ENCODE measurements at regions not wholly inside any gene's neighbourhood (a gene's known extent, or its start where the extent isn't known, plus 50 kb on each side); places are given as distances from the start of the nearest gene placed in this dataset.

DNA sequence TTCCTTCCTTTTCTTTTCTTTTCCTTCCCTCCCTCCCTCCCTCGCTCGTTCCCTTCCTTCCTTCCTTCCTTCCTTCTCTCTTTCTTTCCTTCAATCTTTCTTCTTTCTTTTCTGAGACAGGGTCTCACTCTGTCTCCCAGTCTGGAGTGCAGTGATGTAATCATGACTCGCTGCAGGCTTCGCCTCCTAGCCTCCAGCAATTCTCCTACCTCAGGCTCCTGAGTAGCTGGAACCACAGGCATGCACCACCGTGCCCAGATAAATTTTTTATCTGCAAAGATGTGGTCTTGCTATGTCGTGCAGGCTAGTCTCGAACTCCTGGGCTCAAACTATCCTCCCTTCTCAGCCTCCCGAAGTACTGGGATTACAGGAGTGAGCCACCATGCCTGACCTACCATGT, 81.4 kb downstream of the SPATA31C2 start:
- Histone ChIP-seq H3K4me1 (ENCODE audit: control insufficient read depth, insufficient read depth, low read length) (no peaks in the 10 kb centered on the region), H3K27me3 (replicated peaks; ENCODE audit: control insufficient read depth, insufficient read depth, low read length) (no peaks in the 10 kb centered on the region), H3K36me3 (ENCODE audit: control insufficient read depth, insufficient read depth, low read length, severe bottlenecking) (no peaks in the 10 kb centered on the region), H3K9me3 (ENCODE audit: control insufficient read depth, low read length) (no peaks in the 10 kb centered on the region), H3K4me3 (ENCODE audit: low read length) (no peak overlapping the region), H3K9ac (ENCODE audit: low read length) (no peak overlapping the region)
- DNase-seq (ENCODE audit: low read depth) = peak; percentile 17

DNA sequence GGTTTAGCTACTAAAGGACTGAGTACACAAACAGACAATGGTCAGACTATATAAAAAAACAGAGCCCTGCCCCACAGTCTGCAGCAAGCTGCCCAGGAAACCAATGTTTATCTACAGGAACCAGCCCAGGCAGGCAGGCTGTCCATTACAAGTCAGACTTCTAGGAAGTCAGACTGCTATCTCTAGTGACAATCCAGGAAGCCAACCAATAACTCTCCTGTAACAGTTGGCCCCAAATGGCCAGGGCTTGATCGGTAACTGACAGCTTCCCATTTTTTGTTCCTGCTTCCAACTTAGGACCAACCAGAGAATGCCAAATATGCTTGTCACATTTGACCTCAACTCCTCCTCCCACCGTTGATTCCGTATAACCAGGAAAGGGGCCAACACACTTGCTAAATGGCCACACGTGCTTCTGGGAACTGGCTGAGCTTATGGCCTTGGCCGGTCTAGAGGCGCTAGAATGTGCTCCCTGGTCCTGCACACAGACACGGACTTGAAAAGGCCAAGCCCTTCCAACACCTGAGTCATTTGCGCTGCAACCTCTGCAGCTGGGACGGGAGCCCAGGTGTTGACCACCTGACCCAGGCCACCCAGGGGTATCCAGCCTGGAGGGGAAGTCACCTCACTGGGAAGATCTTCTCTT, 79.6 kb upstream of the CDK20 start:
- H3K4me3 ChIP-seq (ENCODE audit: low read length) = no peak overlapping the region
- peaks cover 5% of the 10 kb centered on the region for H3K4me1 ChIP-seq (ENCODE audit: control insufficient read depth, insufficient read depth, low read length)
- no peaks in the 10 kb centered on the region for H3K27me3 ChIP-seq (replicated peaks; ENCODE audit: control insufficient read depth, insufficient read depth, low read length)
- H3K36me3 ChIP-seq (ENCODE audit: control insufficient read depth, insufficient read depth, low read length, severe bottlenecking) = no peaks in the 10 kb centered on the region
- H3K9me3 ChIP-seq (ENCODE audit: control insufficient read depth, low read length) = no peaks in the 10 kb centered on the region
- H3K9ac ChIP-seq (ENCODE audit: low read length) = no peak overlapping the region
- no peak for DNase-seq (ENCODE audit: low read depth)

- DNase-seq (ENCODE audit: low read depth) = no peak
- no peaks in the 10 kb centered on the region for H3K27me3 ChIP-seq (replicated peaks; ENCODE audit: control insufficient read depth, insufficient read depth, low read length)
- no peaks in the 10 kb centered on the region for H3K36me3 ChIP-seq (ENCODE audit: control insufficient read depth, insufficient read depth, low read length, severe bottlenecking)
- H3K4me1 ChIP-seq (ENCODE audit: control insufficient read depth, insufficient read depth, low read length) = peaks cover 5% of the 10 kb centered on the region
- no peak overlapping the region for H3K4me3 ChIP-seq (ENCODE audit: low read length)
- no peak overlapping the region for H3K9ac ChIP-seq (ENCODE audit: low read length)
- no peaks in the 10 kb centered on the region for H3K9me3 ChIP-seq (ENCODE audit: control insufficient read depth, low read length)
Observed at GRCh38 chr9:88052321-88052965, 78.1 kb upstream of the CDK20 start.

GRCh38 chr9:88051138-88051537, 76.8 kb upstream of the CDK20 start:
- Histone ChIP-seq H3K4me3 (ENCODE audit: low read length) (no peak overlapping the region), H3K9ac (ENCODE audit: low read length) (no peak overlapping the region), H3K9me3 (ENCODE audit: control insufficient read depth, low read length) (no peaks in the 10 kb centered on the region), H3K27me3 (replicated peaks; ENCODE audit: control insufficient read depth, insufficient read depth, low read length) (no peaks in the 10 kb centered on the region), H3K36me3 (ENCODE audit: control insufficient read depth, insufficient read depth, low read length, severe bottlenecking) (no peaks in the 10 kb centered on the region), H3K4me1 (ENCODE audit: control insufficient read depth, insufficient read depth, low read length) (peaks cover 5% of the 10 kb centered on the region)
- DNase-seq (ENCODE audit: low read depth) = no peak

DNA sequence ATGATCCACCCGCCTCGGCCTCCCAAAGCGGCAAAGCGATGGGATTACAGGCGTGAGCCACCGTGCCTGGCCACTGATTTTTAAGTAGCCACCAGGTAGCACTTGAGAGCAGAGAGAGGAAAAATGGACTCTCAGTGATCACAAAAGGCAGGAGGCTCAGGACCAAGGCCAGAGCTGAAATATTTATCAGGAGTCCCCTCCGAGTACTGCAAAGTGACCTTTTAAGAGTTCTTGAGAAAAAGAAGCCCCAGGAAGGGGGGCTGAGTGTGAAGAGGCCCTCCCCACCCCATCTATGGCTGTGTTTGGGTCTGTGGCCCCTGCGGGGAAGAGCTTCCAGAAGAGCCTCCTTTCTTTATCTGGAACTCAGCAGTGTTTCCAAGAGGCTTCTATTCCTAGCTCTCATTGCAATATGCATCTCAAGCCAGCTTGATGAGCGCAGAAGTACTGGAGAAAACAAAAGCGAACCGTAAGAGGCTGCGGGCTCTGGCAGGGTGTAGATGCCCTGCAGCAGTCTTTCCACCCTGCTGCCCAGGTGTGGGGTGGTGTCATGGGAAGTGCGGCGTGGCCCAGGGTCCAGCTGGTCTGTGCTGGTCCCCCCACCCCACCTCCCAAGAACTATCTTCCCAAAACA, 75.5 kb upstream of the CDK20 start:
- H3K36me3 ChIP-seq (ENCODE audit: control insufficient read depth, insufficient read depth, low read length, severe bottlenecking) = no peaks in the 10 kb centered on the region
- no peak for DNase-seq (ENCODE audit: low read depth)
- no peak overlapping the region for H3K9ac ChIP-seq (ENCODE audit: low read length)
- no peak overlapping the region for H3K4me3 ChIP-seq (ENCODE audit: low read length)
- H3K9me3 ChIP-seq (ENCODE audit: control insufficient read depth, low read length) = peaks cover 4% of the 10 kb centered on the region
- H3K4me1 ChIP-seq (ENCODE audit: control insufficient read depth, insufficient read depth, low read length) = peaks cover 5% of the 10 kb centered on the region
- no peaks in the 10 kb centered on the region for H3K27me3 ChIP-seq (replicated peaks; ENCODE audit: control insufficient read depth, insufficient read depth, low read length)

GRCh38 chr9:88046542-88046941, 72.2 kb upstream of the CDK20 start:
- peaks cover 5% of the 10 kb centered on the region for H3K4me1 ChIP-seq (ENCODE audit: control insufficient read depth, insufficient read depth, low read length)
- H3K9me3 ChIP-seq (ENCODE audit: control insufficient read depth, low read length) = peaks cover 19% of the 10 kb centered on the region
- no peak for DNase-seq (ENCODE audit: low read depth)
- no peak overlapping the region for H3K9ac ChIP-seq (ENCODE audit: low read length)
- no peak overlapping the region for H3K4me3 ChIP-seq (ENCODE audit: low read length)
- no peaks in the 10 kb centered on the region for H3K27me3 ChIP-seq (replicated peaks; ENCODE audit: control insufficient read depth, insufficient read depth, low read length)
- H3K36me3 ChIP-seq (ENCODE audit: control insufficient read depth, insufficient read depth, low read length, severe bottlenecking) = no peaks in the 10 kb centered on the region

GRCh38 chr9:88045686-88046085, 71.4 kb upstream of the CDK20 start:
- Histone ChIP-seq H3K9ac (ENCODE audit: low read length) (no peak overlapping the region), H3K27me3 (replicated peaks; ENCODE audit: control insufficient read depth, insufficient read depth, low read length) (no peaks in the 10 kb centered on the region), H3K4me3 (ENCODE audit: low read length) (no peak overlapping the region), H3K9me3 (ENCODE audit: control insufficient read depth, low read length) (peaks cover 19% of the 10 kb centered on the region), H3K36me3 (ENCODE audit: control insufficient read depth, insufficient read depth, low read length, severe bottlenecking) (no peaks in the 10 kb centered on the region), H3K4me1 (ENCODE audit: control insufficient read depth, insufficient read depth, low read length) (peaks cover 5% of the 10 kb centered on the region)
- no peak for DNase-seq (ENCODE audit: low read depth)

- Histone ChIP-seq H3K9me3 (ENCODE audit: control insufficient read depth, low read length) (peaks cover 19% of the 10 kb centered on the region), H3K36me3 (ENCODE audit: control insufficient read depth, insufficient read depth, low read length, severe bottlenecking) (no peaks in the 10 kb centered on the region), H3K4me3 (ENCODE audit: low read length) (peak overlapping the region; percentile 1), H3K27me3 (replicated peaks; ENCODE audit: control insufficient read depth, insufficient read depth, low read length) (no peaks in the 10 kb centered on the region), H3K9ac (ENCODE audit: low read length) (no peak overlapping the region), H3K4me1 (ENCODE audit: control insufficient read depth, insufficient read depth, low read length) (peaks cover under 1% of the 10 kb centered on the region)
- DNase-seq (ENCODE audit: low read depth) = no peak
Observed at GRCh38 chr9:88044200-88044599, 69.9 kb upstream of the CDK20 start.

DNA sequence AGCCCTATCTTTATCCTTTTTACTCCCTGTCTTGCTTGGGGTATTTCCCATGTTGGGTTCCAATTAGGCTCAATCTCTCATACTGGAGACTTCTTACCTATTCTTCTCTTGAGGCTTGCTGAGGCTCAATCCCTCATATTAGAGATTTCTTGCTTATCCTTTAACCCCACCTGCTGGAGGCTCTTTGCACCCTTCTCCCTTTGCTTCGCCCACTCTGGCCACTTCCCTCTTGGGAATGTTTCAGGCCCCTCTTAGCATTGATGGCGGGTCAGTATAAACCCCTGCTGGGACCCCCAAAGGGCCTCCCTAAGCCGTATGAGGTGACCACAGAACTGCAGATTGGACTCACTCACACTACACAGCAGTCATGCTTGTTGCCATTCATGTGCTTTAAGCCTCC, 69.3 kb upstream of the CDK20 start:
- Histone ChIP-seq H3K4me3 (ENCODE audit: low read length) (peak overlapping the region; percentile 1), H3K9me3 (ENCODE audit: control insufficient read depth, low read length) (peaks cover 20% of the 10 kb centered on the region), H3K36me3 (ENCODE audit: control insufficient read depth, insufficient read depth, low read length, severe bottlenecking) (no peaks in the 10 kb centered on the region), H3K9ac (ENCODE audit: low read length) (no peak overlapping the region), H3K27me3 (replicated peaks; ENCODE audit: control insufficient read depth, insufficient read depth, low read length) (no peaks in the 10 kb centered on the region), H3K4me1 (ENCODE audit: control insufficient read depth, insufficient read depth, low read length) (no peaks in the 10 kb centered on the region)
- no peak for DNase-seq (ENCODE audit: low read depth)

DNA sequence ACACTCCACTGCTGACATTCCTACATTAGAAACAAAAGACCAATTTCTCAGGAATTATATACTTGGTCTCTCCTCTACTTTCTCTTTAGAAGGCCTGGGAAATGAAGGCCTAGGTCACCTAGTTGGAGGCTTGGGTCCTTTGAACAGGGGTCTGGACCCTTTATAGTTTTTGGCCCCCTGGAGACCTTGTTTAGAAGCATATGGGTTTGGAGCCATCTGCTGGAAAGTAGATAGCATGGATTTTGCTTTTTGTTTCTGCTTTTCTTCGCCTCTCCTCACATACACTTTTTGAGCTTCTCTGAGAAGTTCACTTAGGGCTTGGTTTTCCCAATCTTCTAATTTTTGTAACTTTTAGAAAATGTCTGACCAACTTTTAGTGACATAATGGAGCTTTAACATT, 67.1 kb upstream of the CDK20 start:
- H3K9ac ChIP-seq (ENCODE audit: low read length) = no peak overlapping the region
- no peaks in the 10 kb centered on the region for H3K36me3 ChIP-seq (ENCODE audit: control insufficient read depth, insufficient read depth, low read length, severe bottlenecking)
- H3K9me3 ChIP-seq (ENCODE audit: control insufficient read depth, low read length) = peaks cover 42% of the 10 kb centered on the region
- H3K4me3 ChIP-seq (ENCODE audit: low read length) = no peak overlapping the region
- H3K27me3 ChIP-seq (replicated peaks; ENCODE audit: control insufficient read depth, insufficient read depth, low read length) = no peaks in the 10 kb centered on the region
- H3K4me1 ChIP-seq (ENCODE audit: control insufficient read depth, insufficient read depth, low read length) = no peaks in the 10 kb centered on the region
- peak; percentile 62 for DNase-seq (ENCODE audit: low read depth)

DNA sequence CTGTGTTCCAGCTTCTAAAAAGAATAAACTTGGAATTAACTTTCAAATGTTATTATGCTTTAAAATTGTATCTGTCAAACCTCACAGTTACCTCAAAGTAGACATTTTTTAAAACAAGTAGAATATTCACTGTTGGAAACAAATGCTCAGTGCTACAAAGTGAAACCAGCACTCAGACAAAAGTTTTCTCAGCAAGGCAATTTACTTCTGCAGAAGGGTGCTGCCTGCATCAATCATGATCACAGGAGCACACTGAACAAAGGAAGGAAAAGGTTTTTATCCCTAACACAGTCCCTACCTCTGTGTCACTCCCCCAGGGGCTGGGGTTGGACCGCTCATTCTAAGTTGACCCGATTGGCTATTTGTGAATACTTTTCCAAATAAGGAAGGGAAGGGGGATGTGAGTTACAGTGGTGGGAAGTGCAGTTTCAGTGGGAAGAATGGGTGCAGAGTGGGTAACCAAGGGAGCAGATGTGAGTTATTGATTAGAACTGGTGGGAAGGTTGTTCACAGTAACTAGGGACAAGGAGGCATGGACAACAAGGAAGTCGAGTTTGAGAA, 63.0 kb upstream of the CDK20 start:
- peaks cover 5% of the 10 kb centered on the region for H3K4me1 ChIP-seq (ENCODE audit: control insufficient read depth, insufficient read depth, low read length)
- DNase-seq (ENCODE audit: low read depth) = no peak
- no peak overlapping the region for H3K9ac ChIP-seq (ENCODE audit: low read length)
- no peaks in the 10 kb centered on the region for H3K27me3 ChIP-seq (replicated peaks; ENCODE audit: control insufficient read depth, insufficient read depth, low read length)
- H3K9me3 ChIP-seq (ENCODE audit: control insufficient read depth, low read length) = peaks cover 30% of the 10 kb centered on the region
- H3K36me3 ChIP-seq (ENCODE audit: control insufficient read depth, insufficient read depth, low read length, severe bottlenecking) = no peaks in the 10 kb centered on the region
- peak overlapping the region; percentile 36 for H3K4me3 ChIP-seq (ENCODE audit: low read length)

All from adipocyte (in vitro differentiated cells).